Skeletal muscle tissue (tissue), 3 donors: ENCODE measurements at regions not wholly inside any gene's neighbourhood (a gene's known extent, or its start where the extent isn't known, plus 50 kb on each side); places are given as distances from the start of the nearest gene placed in this dataset.

ENCODE experiments used
- H3K27ac ChIP-seq: one replicate; pipeline ENCODE4 v1.7.0; 2013; ENCODE audit warnings: mild to moderate bottlenecking, low read depth, low read length, inconsistent platforms
- H3K27me3 ChIP-seq, 3 donors: one replicate each; pipeline ENCODE4 v1.7.0; 2013; ENCODE audit warnings: low read length in 3 of 3; ENCODE audit not compliant: control insufficient read depth in 3 of 3, insufficient read depth in 3 of 3
- H3K36me3 ChIP-seq, 3 donors: one replicate each; pipeline ENCODE4 v1.7.0; 2013; ENCODE audit warnings: low read length in 3 of 3; ENCODE audit not compliant: control insufficient read depth in 3 of 3, insufficient read depth in 3 of 3
- H3K4me1 ChIP-seq, 3 donors: one replicate each; pipeline ENCODE4 v1.7.0; 2013; ENCODE audit warnings: low read length in 3 of 3, mild to moderate bottlenecking in 3 of 3; ENCODE audit not compliant: control insufficient read depth in 3 of 3, insufficient read depth in 3 of 3
- H3K4me3 ChIP-seq, 3 donors: one replicate each; pipeline ENCODE4 v1.7.0; 2013; ENCODE audit warnings: low read length in 3 of 3
- H3K9ac ChIP-seq, 3 donors: one replicate each; pipeline ENCODE4 v1.7.0; 2013; ENCODE audit warnings: low read length in 3 of 3, mild to moderate bottlenecking in 3 of 3, moderate library complexity in 2 of 3, low read depth in 1 of 3
- H3K9me3 ChIP-seq, 3 donors: one replicate each; pipeline ENCODE4 v1.7.0; 2013; ENCODE audit warnings: low read length in 3 of 3; ENCODE audit not compliant: control insufficient read depth in 3 of 3
- donor health status: Osteomylitis.

DNA sequence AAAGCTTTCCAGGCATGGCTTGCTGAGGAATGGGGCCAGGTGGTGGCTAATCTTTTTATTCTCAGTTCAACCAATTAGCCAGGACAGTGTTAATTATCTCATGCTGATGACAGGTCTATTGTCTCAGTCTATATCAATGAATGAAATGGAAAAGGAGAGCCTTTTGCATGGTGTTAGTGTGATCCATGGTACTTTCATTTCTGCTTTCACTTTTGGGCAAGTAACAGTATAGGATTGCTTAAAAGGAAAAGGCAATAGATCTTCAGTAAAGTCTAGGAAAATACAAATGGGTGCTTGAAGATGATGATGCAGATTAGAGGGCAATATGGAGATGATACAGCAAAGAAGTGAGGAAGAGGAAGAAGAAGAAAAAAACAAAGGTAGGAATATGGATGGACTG, 430.3 kb downstream of the TFAP2A start:
- H3K27me3 ChIP-seq, result no peaks in the 10 kb centered on the region
- H3K36me3 ChIP-seq, result no peaks in the 10 kb centered on the region
- H3K4me3 ChIP-seq, result no peak overlapping the region
- no peak overlapping the region for H3K27ac ChIP-seq
- no peaks in the 10 kb centered on the region for H3K4me1 ChIP-seq
- H3K9me3 ChIP-seq, result no peaks in the 10 kb centered on the region
- H3K9ac ChIP-seq, result no peak overlapping the region

DNA sequence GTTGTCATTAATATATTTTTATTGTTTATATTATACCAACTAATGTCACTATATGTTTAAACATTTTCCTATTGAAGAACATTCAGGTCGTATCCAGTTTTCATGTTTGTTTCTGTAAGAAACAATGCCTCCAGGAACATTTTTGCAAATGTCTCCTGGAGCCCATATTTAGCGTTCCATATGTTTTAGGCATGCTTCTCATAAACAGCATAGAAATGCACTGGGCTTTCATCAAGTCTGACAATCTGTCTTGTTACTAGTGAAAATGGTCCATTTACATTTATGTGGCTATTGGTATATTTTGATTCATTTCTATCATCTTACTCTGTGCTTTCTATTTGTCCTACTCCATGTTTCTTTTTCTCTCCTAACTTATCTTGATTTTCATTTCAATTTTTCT, 431.7 kb downstream of the TFAP2A start:
- Histone ChIP-seq H3K9ac (no peak overlapping the region), H3K4me1 (no peaks in the 10 kb centered on the region), H3K36me3 (no peaks in the 10 kb centered on the region), H3K4me3 (no peak overlapping the region), H3K9me3 (no peaks in the 10 kb centered on the region), H3K27me3 (no peaks in the 10 kb centered on the region), H3K27ac (no peak overlapping the region)

- Histone ChIP-seq H3K4me3 (no peak overlapping the region), H3K9me3 (no peaks in the 10 kb centered on the region), H3K36me3 (no peaks in the 10 kb centered on the region), H3K27ac (no peak overlapping the region), H3K4me1 (no peaks in the 10 kb centered on the region), H3K27me3 (no peaks in the 10 kb centered on the region), H3K9ac (no peak overlapping the region)
These were observed 432.7 kb downstream of the TFAP2A start for GRCh38 chr6:9982215-9982614.

DNA sequence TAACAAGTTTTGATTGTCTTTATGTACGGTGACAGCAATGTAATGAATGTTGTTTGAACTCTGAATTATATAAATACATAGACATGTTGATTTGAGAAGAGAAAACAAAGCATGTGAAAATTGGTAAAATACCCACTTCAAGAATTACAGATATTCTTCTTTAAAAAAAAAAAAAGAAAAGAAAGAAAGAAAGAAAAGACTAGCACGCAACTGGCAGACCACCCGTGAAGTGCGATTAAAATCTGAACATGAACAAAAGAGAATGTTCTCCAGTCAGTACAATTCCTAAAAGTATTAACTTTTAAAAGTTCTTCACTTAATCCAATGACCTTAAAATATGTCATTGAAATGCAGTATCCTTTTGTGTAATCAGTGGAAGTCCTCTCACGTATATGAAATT, 434.9 kb downstream of the TFAP2A start:
- Histone ChIP-seq H3K9ac (no peak overlapping the region), H3K9me3 (no peaks in the 10 kb centered on the region), H3K27me3 (no peaks in the 10 kb centered on the region), H3K4me1 (no peaks in the 10 kb centered on the region), H3K27ac (no peak overlapping the region), H3K4me3 (no peak overlapping the region), H3K36me3 (no peaks in the 10 kb centered on the region)

DNA sequence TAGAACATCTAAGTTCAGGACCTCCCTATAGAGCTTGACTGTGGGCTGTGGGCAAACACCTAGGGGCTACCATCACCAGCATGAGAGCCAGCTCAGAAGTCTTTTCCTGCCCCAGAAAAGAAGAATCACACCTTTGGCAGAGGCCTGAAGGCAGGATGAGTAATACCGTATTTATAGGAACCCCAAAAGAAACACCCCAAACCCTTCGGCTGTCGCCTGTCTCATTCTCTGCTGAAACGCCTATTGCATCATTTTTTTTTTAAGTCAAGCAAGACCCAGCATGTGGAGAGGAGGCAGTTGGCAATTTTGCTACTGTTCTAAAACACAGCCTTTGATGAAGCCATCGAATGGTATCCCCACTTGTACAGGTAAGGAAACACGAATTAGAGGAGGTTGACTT, 436.4 kb downstream of the TFAP2A start:
- Histone ChIP-seq H3K36me3 (no peaks in the 10 kb centered on the region), H3K4me1 (no peaks in the 10 kb centered on the region), H3K9me3 (no peaks in the 10 kb centered on the region), H3K27ac (no peak overlapping the region), H3K4me3 (no peak overlapping the region), H3K27me3 (no peaks in the 10 kb centered on the region), H3K9ac (no peak overlapping the region)

DNA sequence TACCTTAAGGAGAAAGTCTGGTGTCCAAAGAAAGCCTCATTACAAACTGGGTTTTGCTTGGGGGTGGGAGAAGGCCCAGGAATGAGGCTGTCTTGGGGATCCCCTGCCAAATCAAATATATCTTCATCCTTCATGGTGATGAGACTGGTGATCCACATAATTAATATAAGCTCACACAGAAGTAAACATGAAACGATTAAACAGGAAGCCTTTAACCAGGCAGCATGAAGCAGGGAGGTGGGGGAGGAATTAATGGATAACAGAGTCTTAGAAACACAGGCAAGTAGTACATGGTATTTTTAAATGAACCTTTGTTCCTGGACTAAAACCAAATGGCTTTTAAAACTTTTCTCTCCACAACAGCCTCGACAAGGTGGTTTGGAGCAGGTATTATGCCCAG, 437.5 kb downstream of the TFAP2A start:
- H3K4me3 ChIP-seq, result no peak overlapping the region
- H3K27me3 ChIP-seq, result no peaks in the 10 kb centered on the region
- no peak overlapping the region for H3K27ac ChIP-seq
- no peaks in the 10 kb centered on the region for H3K9me3 ChIP-seq
- H3K4me1 ChIP-seq, result no peaks in the 10 kb centered on the region
- no peaks in the 10 kb centered on the region for H3K36me3 ChIP-seq
- H3K9ac ChIP-seq, result no peak overlapping the region

- Histone ChIP-seq H3K9ac (no peak overlapping the region), H3K27me3 (no peaks in the 10 kb centered on the region), H3K4me3 (no peak overlapping the region), H3K9me3 (no peaks in the 10 kb centered on the region), H3K27ac (no peak overlapping the region), H3K36me3 (no peaks in the 10 kb centered on the region), H3K4me1 (no peaks in the 10 kb centered on the region)
These were observed 453.2 kb downstream of the TFAP2A start for GRCh38 chr6:9961646-9962045.

GRCh38 chr6:9957215-9957759, 457.6 kb downstream of the TFAP2A start:
- no peaks in the 10 kb centered on the region for H3K27me3 ChIP-seq
- H3K27ac ChIP-seq, result no peak overlapping the region
- H3K4me1 ChIP-seq, result no peaks in the 10 kb centered on the region
- H3K4me3 ChIP-seq, result no peak overlapping the region
- no peaks in the 10 kb centered on the region for H3K36me3 ChIP-seq
- no peak overlapping the region for H3K9ac ChIP-seq
- no peaks in the 10 kb centered on the region for H3K9me3 ChIP-seq

DNA sequence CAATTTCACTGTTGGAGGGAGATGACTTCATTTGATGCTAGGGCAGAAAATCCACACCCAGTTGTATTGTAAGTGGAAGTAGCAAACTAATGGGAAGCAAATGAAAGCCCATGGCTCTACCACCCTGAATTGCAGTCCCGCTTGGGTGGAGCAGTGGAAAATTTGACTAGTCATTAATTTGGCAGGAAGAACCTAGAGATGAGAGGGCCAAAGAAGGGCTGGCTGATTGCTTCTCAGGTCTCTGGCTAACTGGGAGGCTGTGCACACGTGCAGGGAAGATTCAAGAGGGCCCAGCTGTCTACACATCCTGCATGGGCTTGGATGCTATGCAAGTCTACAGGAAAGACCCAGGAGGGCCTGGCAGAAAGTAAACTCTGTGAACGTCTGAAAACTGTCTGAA, 466.2 kb downstream of the TFAP2A start:
- Histone ChIP-seq H3K27ac (no peak overlapping the region), H3K27me3 (no peaks in the 10 kb centered on the region), H3K36me3 (no peaks in the 10 kb centered on the region), H3K9me3 (no peaks in the 10 kb centered on the region), H3K4me1 (no peaks in the 10 kb centered on the region), H3K4me3 (no peak overlapping the region), H3K9ac (no peak overlapping the region)

DNA sequence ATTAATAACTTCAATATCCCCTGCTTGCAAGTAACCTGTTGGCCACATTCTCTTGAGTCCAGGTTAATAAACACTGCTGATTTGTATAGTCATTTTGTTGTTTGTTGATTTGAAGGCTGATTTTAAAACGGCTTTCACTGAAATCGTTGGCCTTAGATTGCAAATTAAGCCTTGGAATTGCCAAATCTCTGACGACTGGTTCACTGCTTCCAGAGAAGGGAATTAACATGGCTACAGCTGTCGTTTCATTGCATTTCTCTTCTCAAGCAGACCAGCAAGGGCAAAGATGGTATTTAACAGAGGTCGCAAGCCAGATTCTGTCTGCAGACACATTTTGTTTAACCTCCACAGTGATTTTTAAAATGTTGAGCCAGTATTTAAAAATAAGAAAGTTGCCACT, 470.9 kb downstream of the TFAP2A start:
- Histone ChIP-seq H3K9ac (no peak overlapping the region), H3K36me3 (no peaks in the 10 kb centered on the region), H3K27ac (no peak overlapping the region), H3K4me1 (no peaks in the 10 kb centered on the region), H3K9me3 (peaks cover 0 to 2% (median 0%) of the 10 kb centered on the region in 3 donors), H3K4me3 (no peak overlapping the region), H3K27me3 (no peaks in the 10 kb centered on the region)

DNA sequence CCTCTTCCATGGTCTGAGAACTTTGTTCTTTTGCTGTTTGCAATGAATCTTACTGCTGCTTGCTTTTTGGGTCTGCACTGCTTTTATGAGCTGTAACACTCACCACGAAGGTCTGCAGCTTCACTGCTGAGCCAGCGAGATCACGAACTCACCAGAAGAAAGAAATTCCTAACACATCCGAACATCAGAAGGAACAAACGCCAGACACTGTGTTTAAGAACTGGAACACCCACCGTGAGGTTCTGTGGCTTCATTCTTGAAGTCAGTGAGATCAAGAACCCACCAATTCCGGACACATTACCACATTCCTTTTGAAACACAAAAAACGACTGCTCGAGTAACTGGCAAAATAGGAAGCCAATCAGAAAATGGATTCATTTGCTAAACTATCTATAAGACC, 471.8 kb downstream of the TFAP2A start:
- Histone ChIP-seq H3K9ac (no peak overlapping the region), H3K9me3 (peaks cover 0 to 2% (median 0%) of the 10 kb centered on the region in 3 donors), H3K4me1 (no peaks in the 10 kb centered on the region)

More for the DNA sequence above, 471.8 kb downstream of the TFAP2A start:
- H3K27me3 ChIP-seq, result no peaks in the 10 kb centered on the region
- no peak overlapping the region for H3K4me3 ChIP-seq
- no peak overlapping the region for H3K27ac ChIP-seq
- no peaks in the 10 kb centered on the region for H3K36me3 ChIP-seq
